ENCODE measurements at regions not wholly inside any gene's neighbourhood (a gene's known extent, or its start where the extent isn't known, plus 50 kb on each side); places are given as distances from the start of the nearest gene placed in this dataset.

DNA sequence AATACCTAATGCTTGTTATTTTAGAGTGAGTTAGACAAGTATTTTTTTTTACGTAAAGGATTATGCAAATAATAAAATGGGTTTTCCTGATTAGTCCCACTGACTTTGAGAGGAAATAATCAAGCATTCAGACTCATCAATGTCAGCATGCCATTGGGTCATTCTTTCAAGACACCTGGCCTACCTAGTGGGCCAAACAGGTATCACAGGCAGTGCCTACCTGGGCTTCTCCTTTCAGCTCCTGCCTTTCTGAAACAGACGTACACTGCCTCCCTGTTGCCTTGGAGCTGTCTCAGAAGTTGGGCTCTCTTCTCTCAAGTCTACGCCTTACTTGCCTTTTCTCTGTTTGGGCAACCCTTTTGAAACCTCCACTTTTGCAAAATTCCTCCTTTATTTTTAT lies 545.6 kb downstream of the SNAPC1 start:
- DNase-seq = no peak

GRCh38 chr14:62308316-62308715 lies 546.1 kb downstream of the SNAPC1 start:
- no peak for DNase-seq

GRCh38 chr14:62308891-62309290 lies 546.7 kb downstream of the SNAPC1 start:
- no peak for DNase-seq

DNA sequence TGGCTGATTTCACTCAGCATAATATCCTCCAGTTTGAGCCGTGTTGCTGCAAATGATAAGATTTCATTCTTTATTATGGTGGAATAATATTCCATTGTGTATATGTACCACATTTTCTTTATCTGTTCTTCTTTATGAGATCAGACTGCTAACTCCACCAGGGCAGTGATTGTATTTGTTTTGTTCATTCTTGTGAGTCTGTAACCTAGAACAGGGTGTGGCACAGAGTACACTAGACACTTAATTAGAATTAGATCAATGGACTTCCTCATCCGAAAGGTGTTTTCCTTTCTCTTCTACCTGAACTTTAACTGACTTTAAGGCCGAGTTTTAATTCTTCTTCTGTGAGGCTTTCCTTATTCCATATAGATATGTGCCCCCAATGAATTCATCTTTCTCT lies 551.0 kb downstream of the SNAPC1 start:
- no peak for DNase-seq

- no peak for DNase-seq
Observed at GRCh38 chr14:62314221-62314620, 552.0 kb downstream of the SNAPC1 start.

DNA sequence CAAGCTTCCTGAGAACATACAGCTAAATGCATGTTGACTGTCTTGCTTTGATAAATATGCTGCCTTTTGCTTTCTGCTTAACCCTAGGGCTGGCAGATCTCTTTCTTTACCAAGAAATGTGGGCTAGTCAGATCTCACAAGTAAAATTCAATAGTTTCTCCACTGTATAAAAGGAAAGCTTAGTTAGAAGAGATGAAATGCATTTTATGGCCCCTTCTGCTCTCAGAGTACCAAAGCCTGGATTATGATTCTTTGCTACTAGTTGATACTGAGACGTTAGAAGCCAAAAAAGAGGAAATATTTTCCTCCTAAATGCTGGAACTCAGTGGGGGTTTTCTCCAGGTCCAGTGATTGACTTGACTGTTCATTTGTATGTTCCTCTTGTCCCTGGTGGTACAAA lies 552.7 kb downstream of the SNAPC1 start:
- DNase-seq = no peak

GRCh38 chr14:62315631-62316030 lies 553.4 kb downstream of the SNAPC1 start:
- no peak for DNase-seq

DNA sequence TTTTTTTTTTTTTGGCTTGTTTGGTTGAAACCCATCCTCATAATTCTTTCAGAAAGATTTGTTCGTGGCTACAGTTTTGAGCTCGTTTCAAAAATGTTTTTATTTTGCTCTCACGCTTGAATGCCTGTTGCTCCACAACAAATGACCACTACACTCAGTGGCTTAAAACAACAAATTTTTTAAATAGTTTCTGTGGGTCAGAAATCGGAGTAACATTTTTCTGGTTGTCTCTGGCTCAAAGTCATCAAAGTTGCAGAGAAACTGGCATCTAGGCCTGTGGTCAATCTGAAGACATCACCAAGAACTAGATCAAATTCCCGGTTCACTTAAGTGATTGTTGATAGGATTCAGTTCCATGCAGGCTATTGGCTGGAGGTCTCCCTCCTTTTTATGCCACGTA lies 560.0 kb downstream of the SNAPC1 start:
- no peak for DNase-seq

- DNase-seq = no peak
Observed at GRCh38 chr14:62329427-62329826, 567.2 kb downstream of the SNAPC1 start.

DNA sequence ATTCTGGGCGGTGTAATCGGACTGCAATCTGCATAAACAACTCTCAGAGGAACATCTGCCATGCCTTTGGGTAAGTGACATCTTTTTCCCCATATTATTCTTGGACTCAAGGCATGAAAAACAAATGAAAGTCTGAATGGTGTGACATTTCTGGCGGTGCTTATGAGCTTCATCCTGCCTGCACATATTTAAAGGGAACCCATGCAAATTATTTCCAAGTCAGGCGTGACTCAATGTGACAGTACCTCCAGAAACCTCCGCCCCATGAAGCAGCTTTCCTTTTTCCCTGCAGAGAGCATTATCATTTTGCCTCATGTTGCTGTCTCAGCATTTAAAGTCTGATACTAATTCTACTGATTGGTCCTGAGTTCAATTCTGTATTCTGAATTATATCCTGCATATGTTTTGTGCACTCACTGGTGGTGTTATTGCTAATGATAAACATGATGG lies 585.4 kb downstream of the SNAPC1 start:
- DNase-seq = no peak

DNA sequence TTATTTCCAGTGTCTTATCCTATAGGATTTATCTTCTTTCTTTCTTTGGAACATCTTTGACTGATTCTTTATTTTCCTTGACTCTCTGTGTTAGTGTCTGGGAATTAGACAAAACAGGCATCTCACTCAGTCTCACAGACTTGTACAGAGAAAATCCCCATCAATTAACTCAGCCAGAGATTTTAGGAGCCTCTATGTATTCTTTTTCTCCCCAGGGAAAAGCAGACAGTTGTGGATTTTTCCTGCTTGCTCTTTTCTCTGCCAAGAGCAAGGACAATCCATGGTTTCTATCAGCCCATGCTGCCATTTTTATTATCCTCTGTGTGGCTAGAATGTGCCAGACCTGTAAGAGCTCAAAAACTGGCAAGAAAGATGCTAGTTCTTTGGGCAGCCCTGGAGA lies 595.1 kb downstream of the SNAPC1 start:
- no peak for DNase-seq

GRCh38 chr14:62364161-62364560 lies 601.9 kb downstream of the SNAPC1 start:
- DNase-seq = no peak

- DNase-seq = no peak
Observed at GRCh38 chr14:62364800-62365280, 602.6 kb downstream of the SNAPC1 start.

DNA sequence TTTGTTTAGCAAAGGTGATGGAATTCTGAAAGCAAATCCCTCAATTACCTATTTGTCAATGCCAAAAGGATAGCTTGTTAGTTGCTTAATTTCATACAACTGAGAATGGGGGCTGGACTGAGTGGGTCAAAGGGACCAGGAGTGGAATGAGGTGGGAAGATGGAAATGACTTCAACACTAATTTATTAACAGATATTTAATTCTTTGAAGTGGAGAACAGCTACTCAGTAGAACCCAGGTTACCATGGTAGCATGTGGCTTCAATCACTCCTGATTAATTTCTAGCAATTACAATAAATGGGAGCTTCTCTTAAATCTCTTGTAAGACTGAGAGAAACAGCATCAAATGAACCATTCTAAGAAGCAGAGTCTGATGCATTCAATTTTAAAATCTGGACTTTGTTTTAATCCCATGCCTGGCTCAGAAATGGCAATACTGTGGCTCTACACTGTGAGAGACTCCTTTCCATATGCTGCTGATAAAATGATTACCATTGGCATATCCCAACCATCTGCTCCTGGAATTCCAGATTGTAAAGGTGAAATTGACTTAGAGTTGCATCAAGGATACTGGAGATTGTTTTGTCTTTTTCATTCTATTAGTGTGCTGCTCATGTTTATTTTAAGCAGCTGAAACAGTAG lies 607.8 kb downstream of the SNAPC1 start:
- peak; percentile 74 for DNase-seq

GRCh38 chr14:62373944-62374343 lies 611.7 kb downstream of the SNAPC1 start:
- no peak for DNase-seq

DNA sequence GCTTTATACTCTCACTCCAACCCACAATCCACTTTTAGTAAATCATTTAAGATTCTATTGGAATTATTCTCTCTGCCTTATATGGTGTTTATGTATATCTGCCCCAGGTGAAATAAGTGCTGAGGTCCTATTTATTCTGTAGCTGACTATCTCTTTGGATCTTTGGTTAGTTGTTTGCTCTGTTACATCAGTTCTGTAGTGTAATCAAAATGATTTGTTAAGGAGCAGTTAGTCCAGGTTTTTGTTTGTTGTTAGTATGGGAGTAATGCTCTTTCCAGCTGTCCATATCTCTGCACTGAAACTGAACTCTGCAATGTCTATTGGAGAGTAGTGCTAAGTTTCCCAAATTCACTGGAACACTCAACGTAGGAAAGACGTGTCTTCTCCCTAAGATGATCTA lies 615.8 kb downstream of the SNAPC1 start:
- no peak for DNase-seq

DNA sequence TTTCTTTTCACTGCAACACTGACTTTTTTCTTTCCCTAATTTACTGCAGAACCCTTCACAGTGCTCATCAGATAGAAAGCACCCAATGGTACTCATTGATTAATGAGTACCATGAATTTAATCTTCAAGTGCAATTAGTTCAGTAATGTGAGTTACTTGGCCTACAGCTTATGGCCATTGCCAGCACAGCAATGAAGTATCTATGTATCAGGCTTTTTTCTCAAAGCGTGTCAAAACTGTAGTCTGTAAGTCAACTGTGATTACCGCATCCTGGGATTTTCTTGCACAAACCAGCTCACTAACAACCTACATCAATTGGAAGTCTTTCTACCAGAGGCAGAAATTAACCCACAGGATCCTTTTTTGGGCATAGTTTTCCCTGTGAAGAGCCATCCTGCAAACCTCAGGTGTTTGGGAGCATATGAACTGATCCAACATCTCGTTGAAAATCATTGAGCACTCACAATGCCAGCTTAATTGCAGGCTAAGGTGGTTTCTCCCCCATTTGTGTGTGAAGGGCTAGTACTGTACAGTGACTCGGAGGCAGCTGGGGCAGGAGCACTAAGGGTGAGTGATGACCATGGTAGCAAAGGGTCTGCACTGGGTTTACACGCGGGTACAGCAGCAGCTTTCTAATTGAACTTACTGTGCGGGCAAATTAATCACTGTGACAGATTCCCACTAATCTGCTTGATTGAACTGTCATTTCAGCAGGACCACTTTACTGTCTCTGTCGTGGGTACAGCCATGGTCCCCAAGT lies 619.3 kb downstream of the SNAPC1 start:
- DNase-seq = no peak

GRCh38 chr14:62409169-62409568 lies 636.1 kb downstream of the KCNH5 start:
- DNase-seq = no peak

DNA sequence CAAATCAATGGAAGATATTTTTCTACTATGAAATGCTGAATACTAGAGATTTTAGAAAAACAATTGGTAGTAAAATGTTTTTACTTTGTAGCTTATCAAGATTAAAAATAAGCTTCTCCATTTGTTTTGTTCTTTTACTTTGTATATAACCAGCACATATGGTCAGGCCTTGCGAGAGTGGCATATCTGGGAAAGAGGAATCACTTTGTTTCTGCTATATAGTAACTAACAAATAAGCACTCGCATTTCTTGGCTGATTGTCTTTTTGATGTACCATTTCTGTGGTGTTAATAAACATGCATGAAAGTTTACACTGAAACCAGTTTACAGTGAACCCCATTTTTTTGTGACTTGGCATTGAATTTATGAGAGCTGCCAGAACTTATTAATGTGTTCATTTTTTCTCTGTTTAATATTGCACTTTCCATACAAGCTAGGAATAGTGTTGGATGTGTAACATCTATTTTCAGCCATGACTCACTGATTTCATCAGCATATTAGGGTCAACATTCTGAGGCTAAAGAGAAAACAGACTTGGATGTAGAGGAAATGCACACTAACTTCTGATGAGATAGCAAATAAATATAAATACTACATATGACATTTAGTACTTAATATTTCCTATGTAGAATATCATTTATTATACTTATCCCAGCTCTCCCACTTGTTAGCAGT lies 635.5 kb downstream of the KCNH5 start:
- DNase-seq = no peak

DNA sequence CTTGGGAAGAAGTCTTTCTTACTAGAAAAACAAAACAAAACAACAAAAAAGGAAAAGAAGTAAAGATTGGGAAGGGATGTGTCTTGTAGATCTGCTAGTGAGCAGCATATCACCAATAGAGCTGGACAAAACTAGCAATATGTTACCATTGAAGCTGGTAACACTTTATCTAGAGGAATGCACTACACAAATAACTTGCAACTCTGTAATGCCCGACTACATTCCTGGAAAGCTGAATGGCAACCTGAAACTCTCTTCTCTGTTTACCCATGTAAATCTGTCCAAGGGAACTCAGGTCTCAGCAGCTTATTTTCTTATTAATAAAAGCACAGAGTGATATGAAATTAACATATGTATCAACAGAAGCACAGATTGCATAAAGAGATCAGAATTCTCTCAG lies 624.4 kb downstream of the KCNH5 start:
- no peak for DNase-seq

DNA sequence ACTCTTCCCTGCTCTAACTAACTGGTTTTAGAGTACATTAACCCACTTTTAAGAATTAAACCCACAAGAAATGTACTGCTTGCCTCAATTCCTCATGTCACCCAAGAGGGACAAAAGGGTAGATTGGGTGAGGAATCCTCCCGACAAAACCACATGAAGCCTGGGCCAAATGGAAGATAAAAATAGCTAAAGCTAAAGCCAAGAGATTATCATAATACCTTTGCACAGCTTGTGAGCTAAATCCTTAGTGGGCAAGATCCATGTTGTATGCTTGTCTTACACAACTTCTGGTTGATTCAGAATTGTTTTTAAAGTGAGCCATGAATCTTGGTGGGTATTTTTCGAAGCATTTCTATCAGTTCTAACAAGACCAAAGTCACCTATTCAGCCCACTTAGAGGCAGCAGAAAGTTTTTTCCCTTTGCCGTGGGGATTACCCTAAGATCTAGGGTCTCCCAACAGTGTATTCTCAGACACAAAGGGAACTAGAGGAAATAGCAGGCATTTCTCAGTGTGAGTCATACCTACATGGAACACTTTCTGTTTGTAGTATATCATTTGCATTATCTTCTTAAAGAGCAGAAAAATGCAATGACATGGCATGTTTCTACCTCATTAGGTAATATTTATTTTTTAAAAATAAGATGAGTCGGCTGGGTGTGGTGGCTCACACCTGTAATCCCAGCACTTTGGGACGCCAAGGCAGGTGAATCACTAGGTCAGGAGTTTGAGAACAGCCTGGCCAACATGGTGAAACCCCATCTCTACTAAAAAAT lies 616.6 kb downstream of the KCNH5 start:
- no peak for DNase-seq

DNA sequence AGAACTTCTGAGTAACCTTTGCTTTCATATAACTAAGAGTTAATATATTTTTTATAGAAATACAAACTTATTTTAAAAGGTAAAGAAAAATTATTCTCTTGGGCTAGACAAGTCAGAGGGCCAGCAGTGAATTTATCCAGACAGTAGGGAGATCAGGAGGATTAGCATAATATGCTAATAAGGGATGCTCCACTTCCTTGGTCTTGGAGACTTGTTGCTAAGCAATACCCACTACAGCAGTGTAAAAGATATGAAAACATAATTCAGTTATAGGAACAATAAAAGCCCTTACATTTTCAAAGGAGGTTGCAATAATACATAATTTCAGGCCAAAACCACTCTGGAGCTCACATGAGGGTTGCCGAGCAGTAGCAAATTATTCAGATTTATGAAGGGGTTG lies 615.6 kb downstream of the KCNH5 start:
- DNase-seq = no peak

- no peak for DNase-seq
Observed at GRCh38 chr14:62431496-62431895, 613.8 kb downstream of the KCNH5 start.

Data from NCI-H2171 (cell line).